Loucy (cell line): ENCODE measurements at regions not wholly inside any gene's neighbourhood (a gene's known extent, or its start where the extent isn't known, plus 50 kb on each side); places are given as distances from the start of the nearest gene placed in this dataset.

Experiments
- H2AFZ ChIP-seq: fragments of 200-600 bp; sonication (generic); 2 replicates; pipeline ENCODE4 v1.6.0; 2016; ENCODE audit warnings: antibody characterized with exemption, mild to moderate bottlenecking, low read length, moderate library complexity
- H3F3A ChIP-seq: fragments of 200-600 bp; 2 replicates; pipeline ENCODE4 v1.6.0; 2016; ENCODE audit warnings: antibody characterized with exemption, low read depth, mild to moderate bottlenecking
- H3K27me3 ChIP-seq: fragments of 200-600 bp; sonication (generic); 2 replicates; pipeline ENCODE4 v1.6.1; 2014; ENCODE audit warnings: low read length, mild to moderate bottlenecking; ENCODE audit not compliant: insufficient read depth, poor library complexity, severe bottlenecking
- H3K36me3 ChIP-seq: fragments of 200-600 bp; sonication (generic); 2 replicates; pipeline ENCODE4 v1.6.1; 2016; ENCODE audit warnings: low read length; ENCODE audit not compliant: insufficient read depth
- H3K4me1 ChIP-seq: fragments of 200-600 bp; sonication (generic); 2 replicates; pipeline ENCODE4 v1.5.1; 2014; ENCODE audit warnings: low read length, mild to moderate bottlenecking; ENCODE audit not compliant: insufficient read depth, poor library complexity, severe bottlenecking
- H3K4me2 ChIP-seq: fragments of 200-600 bp; sonication (generic); 2 replicates; pipeline ENCODE4 v1.6.0; 2014; ENCODE audit warnings: antibody characterized with exemption, low read length, low read depth, mild to moderate bottlenecking; ENCODE audit not compliant: poor library complexity, severe bottlenecking
- H3K4me3 ChIP-seq: fragments of 200-600 bp; sonication (generic); 2 replicates; pipeline ENCODE4 v1.5.1; 2014; ENCODE audit warnings: low read length, mild to moderate bottlenecking, mixed read lengths; ENCODE audit not compliant: poor library complexity, severe bottlenecking
- H3K79me2 ChIP-seq: fragments of 200-600 bp; sonication (generic); 2 replicates; pipeline ENCODE4 v1.6.1; 2014; ENCODE audit warnings: low read length; ENCODE audit not compliant: insufficient read depth
- H3K9ac ChIP-seq: fragments of 200-600 bp; sonication (generic); 2 replicates; pipeline ENCODE4 v1.6.0; 2014; ENCODE audit warnings: mild to moderate bottlenecking, low read depth, low read length, moderate library complexity; ENCODE audit not compliant: poor library complexity, severe bottlenecking
- H3K9me2 ChIP-seq: fragments of 200-600 bp; sonication (generic); replicated peaks from 2 replicates; pipeline ENCODE4 v1.6.1; 2016; ENCODE audit warnings: low read depth, low read length, mixed read lengths
- H3K9me3 ChIP-seq: fragments of 200-600 bp; sonication (generic); 2 replicates; pipeline ENCODE4 v1.6.1; 2014; ENCODE audit warnings: mild to moderate bottlenecking, antibody characterized with exemption, low read length, low read depth; ENCODE audit not compliant: insufficient read depth
- H4K20me1 ChIP-seq: fragments of 200-600 bp; sonication (generic); 2 replicates; pipeline ENCODE4 v1.6.0; 2014; ENCODE audit warnings: antibody characterized with exemption, low read length, mild to moderate bottlenecking; ENCODE audit not compliant: insufficient read depth, poor library complexity, severe bottlenecking
- CTCF ChIP-seq: fragments of 200-600 bp; sonication (generic); conservative IDR thresholded peaks from 2 replicates; pipeline ENCODE4 v1.5.1; 2014; ENCODE audit warnings: mild to moderate bottlenecking, antibody characterized with exemption, low read length
- EZH2phosphoT487 ChIP-seq: fragments of 200-600 bp; IDR thresholded peaks from 2 replicates; pipeline ENCODE4 v1.6.1; 2018; ENCODE audit warnings: antibody characterized with exemption, mild to moderate bottlenecking, moderate library complexity, borderline replicate concordance

- no peaks in the 10 kb centered on the region for H3K27me3 ChIP-seq
- no peak for TF ChIP-seq EZH2phosphoT487
- TF ChIP-seq CTCF = no peak
- H3K4me3 ChIP-seq = no peak overlapping the region
- no peaks in the 10 kb centered on the region for H4K20me1 ChIP-seq
- H3K9me2 ChIP-seq = no peaks in the 10 kb centered on the region
- no peak overlapping the region for H3K4me2 ChIP-seq
- no peaks in the 10 kb centered on the region for H3K36me3 ChIP-seq
- H2AFZ ChIP-seq = no peak overlapping the region
- H3K79me2 ChIP-seq = no peaks in the 10 kb centered on the region
- no peaks in the 10 kb centered on the region for H3K4me1 ChIP-seq
- H3K9ac ChIP-seq = no peak overlapping the region
- H3F3A ChIP-seq = no peaks in the 10 kb centered on the region
- H3K9me3 ChIP-seq = no peaks in the 10 kb centered on the region
Observed at GRCh38 chr2:136444323-136444722, 321.0 kb upstream of the THSD7B start.

- no peak overlapping the region for H3K4me3 ChIP-seq
- H3K36me3 ChIP-seq = no peaks in the 10 kb centered on the region
- TF ChIP-seq CTCF (no peak), EZH2phosphoT487 (no peak)
- no peaks in the 10 kb centered on the region for H3K9me3 ChIP-seq
- no peaks in the 10 kb centered on the region for H3K79me2 ChIP-seq
- no peak overlapping the region for H3K4me2 ChIP-seq
- H3K4me1 ChIP-seq = no peaks in the 10 kb centered on the region
- no peaks in the 10 kb centered on the region for H3K9me2 ChIP-seq
- no peak overlapping the region for H3K9ac ChIP-seq
- no peaks in the 10 kb centered on the region for H4K20me1 ChIP-seq
- H3K27me3 ChIP-seq = no peaks in the 10 kb centered on the region
- H3F3A ChIP-seq = no peaks in the 10 kb centered on the region
- no peak overlapping the region for H2AFZ ChIP-seq
Observed at GRCh38 chr2:136443661-136444060, 321.7 kb upstream of the THSD7B start.

- no peaks in the 10 kb centered on the region for H3K79me2 ChIP-seq
- no peak overlapping the region for H3K9ac ChIP-seq
- no peaks in the 10 kb centered on the region for H3K9me2 ChIP-seq
- no peak overlapping the region for H3K4me3 ChIP-seq
- H3K4me2 ChIP-seq = no peak overlapping the region
- no peak overlapping the region for H2AFZ ChIP-seq
- TF ChIP-seq CTCF = no peak
- TF ChIP-seq EZH2phosphoT487 = no peak
- no peaks in the 10 kb centered on the region for H3K27me3 ChIP-seq
- no peaks in the 10 kb centered on the region for H3K4me1 ChIP-seq
- H3F3A ChIP-seq = no peaks in the 10 kb centered on the region
- H3K9me3 ChIP-seq = no peaks in the 10 kb centered on the region
- H4K20me1 ChIP-seq = no peaks in the 10 kb centered on the region
- H3K36me3 ChIP-seq = no peaks in the 10 kb centered on the region
Observed at GRCh38 chr2:136441979-136442714, 323.2 kb upstream of the THSD7B start.
